GM19463 (cell line): ENCODE measurements at regions not wholly inside any gene's neighbourhood (a gene's known extent, or its start where the extent isn't known, plus 50 kb on each side); places are given as distances from the start of the nearest gene placed in this dataset.
A peak's percentile ranks its signal among the peaks of the same experiment; 100 is the strongest.

Source experiments
- ATAC-seq: cut with Tn5 transposase; IDR thresholded peaks from one replicate; pipeline ENCODE4 v1.9.1; 2021; ENCODE audit warnings: mild to moderate bottlenecking, moderate library complexity; ENCODE audit not compliant: unreplicated experiment

GRCh38 chr1:118364882-118365281 lies 179.9 kb upstream of the SPAG17 start:
- no peak for ATAC-seq

DNA sequence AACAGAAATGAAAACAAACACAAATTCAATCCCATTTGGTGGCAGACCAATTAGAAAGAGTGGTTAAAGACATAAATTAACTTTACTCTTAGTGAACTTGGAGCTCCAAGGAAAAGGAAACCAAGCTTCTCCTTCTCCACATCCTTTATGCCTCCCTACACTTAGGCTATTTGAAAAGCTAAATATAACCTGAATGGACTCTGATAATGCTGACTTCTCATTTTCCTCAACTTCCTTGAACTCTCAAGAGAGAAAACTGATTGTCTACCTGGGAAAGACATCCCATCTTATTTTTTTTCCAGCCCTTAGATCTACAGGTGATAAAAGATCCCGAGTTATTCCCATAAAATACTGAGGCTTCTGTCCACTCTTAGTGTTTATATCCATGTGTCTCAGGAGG lies 178.4 kb upstream of the SPAG17 start:
- no peak for ATAC-seq

DNA sequence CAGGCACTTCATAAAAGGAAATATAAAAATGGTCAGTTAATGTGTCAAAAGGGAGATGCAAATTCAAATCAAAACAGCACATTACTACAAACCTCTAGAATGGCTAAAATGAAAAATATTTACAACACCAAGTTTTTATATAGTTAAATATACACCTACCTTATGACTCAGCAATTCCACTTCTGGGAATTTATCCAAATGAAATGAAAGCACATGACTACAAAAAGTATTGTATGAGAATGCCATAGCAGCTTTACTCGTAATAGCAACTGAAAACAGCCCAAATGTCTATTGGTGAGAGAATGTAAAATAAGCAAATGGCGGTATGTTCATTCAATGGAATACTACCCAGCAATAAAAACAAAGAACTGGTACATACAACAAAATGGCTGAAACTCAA lies 175.8 kb upstream of the SPAG17 start:
- ATAC-seq = no peak

- ATAC-seq = no peak
These were observed 161.9 kb upstream of the SPAG17 start for GRCh38 chr1:118346936-118347335.

GRCh38 chr1:118340928-118341910 lies 156.2 kb upstream of the SPAG17 start:
- ATAC-seq = no peak

- no peak for ATAC-seq
These were observed 154.5 kb upstream of the SPAG17 start for GRCh38 chr1:118339400-118340124.

DNA sequence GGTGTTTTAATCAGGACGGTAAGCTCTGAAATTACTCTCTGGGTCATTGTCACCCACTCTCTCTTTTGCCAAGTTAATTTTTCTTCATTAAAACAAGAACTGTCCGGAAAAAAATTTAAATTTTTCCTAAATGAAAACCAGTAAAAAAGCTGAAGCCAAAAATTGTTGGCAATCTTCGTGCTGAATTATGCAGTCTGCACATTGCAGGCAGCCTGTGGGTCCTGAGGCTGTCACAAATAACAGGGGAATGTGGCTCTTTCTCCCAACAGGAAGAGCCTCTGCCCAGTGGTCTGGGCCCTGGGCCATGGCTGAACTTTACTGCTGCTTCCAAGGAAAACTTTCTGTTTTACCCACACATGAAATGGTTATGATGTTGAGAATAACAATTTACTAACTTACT lies 153.9 kb upstream of the SPAG17 start:
- ATAC-seq = no peak

DNA sequence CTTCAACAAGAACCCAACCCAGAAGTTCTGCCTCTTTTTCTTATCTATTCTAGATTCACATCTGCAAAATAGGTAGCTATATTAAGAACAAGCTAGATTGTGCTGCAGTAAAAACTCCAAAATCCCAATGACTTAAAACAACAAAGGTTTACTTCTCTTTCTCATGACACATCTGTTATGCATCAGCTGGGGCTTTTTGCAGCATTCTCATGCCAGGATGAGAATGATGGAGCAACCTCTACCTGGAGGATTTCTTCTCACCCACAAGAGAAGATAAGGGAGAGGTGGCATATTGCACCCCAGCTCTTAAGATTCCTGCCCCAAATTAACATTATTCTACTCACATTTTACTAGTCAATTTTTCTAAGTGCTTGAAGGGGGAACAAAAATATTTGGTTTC lies 152.3 kb upstream of the SPAG17 start:
- ATAC-seq = no peak

DNA sequence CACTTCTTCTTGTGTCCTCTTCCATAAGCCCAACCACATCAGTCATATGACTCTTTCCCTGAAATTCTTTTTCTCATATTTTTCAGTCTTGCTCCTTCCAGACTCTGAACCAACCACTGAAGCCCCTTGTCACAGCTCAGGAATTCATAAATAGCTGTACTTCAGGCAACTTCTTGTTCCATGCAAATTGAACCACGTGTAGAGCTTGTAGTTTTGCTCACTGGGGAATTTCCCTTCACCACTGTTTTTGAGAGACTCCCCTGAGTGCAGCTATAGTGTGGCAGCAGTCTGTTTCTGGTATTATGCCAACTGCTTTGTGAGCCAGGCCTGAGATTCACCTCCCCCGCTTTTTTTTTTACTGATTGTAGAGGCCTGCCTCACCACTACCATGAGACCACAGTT lies 150.3 kb upstream of the SPAG17 start:
- peak; percentile 96 for ATAC-seq

DNA sequence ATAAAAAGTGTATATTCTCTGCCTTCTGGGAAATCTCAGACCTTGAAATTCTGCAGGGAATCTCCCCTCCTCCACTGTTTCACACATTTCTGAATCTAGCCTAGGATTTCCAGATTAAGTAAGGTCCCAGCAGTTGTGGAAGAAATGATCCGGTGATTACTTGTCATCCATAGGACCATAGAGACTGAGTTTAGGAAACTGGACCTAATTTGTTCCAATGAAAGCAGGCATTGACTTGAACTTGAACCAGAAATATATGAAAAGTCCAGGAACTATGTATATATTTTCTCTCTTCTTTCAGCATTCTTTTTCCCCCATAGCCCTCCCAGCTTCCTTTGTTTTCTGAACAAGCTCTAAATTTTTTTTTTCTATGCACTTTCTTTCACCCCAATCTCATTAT lies 149.5 kb upstream of the SPAG17 start:
- ATAC-seq = no peak

GRCh38 chr1:118333601-118334210 lies 148.7 kb upstream of the SPAG17 start:
- ATAC-seq = no peak

DNA sequence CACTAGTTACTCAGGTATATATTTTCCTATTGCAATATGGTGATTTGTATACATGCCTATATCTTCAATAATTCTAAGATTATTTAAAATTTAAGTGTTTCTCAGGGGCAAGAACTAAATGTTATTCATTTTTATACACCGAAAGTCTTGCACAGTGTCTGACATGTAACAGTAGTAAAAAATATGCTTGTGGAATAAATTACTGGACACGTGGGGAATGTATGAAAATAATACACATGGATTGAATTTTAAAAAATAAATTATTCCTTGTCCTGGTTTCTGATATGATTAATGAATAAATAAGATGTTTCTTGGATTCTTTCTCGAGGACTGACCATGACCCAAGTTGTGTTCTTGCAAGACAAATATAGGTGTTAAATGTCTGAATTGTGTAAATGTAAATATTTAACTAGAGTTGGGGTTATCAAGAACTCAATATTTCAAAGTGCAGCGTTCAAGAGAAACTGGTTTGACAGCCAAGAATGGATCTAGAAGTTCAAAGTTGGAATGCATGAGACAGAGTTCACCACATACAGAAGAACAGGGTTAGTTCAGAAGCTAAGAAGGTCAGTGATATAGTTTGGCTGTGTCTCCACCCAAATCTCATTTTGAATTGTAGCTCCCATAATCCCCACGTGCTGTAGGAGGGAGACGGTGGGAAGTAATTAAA lies 142.1 kb upstream of the SPAG17 start:
- no peak for ATAC-seq

- ATAC-seq = no peak
These were observed 140.7 kb upstream of the SPAG17 start for GRCh38 chr1:118325550-118326225.

DNA sequence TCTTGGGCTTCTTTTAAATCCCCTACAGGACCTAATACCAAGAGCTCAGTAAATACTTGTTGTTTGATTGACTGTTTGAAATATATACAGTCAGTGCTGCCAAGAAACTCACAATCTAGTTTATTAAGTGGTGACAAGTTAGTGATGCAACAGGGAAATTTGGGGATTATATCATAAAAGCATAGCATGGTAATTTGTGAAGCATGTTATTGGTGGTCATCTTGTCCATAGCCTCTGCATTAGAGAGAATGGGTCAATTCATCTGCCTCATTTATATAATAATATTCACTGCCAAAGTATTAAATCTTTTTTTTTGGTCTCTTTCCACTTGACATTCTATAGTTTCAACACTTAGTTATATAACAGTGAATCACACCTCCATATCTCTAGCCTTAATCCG lies 138.2 kb upstream of the SPAG17 start:
- ATAC-seq = no peak

DNA sequence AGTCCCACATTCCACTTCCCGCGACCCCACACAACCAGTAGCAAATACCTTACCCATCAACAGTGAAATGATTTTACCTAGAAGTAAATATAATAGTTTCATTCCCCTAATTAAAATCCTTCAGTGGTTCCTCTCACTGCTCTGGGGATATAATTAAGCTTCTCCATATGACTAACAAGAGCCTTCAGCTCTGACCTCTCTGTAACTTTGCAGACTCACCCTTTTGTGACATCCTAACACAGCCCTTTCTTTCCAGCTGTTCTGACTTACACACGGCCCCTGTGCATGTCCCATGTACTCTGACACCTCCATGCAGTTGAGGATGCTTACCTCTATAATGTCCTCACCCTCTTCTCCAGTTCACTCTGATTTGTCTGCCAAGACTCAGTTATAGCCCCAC lies 137.3 kb upstream of the SPAG17 start:
- ATAC-seq = no peak

GRCh38 chr1:118321840-118322239 lies 136.8 kb upstream of the SPAG17 start:
- ATAC-seq = no peak

- no peak for ATAC-seq
These were observed 133.0 kb upstream of the SPAG17 start for GRCh38 chr1:118317842-118318614.

DNA sequence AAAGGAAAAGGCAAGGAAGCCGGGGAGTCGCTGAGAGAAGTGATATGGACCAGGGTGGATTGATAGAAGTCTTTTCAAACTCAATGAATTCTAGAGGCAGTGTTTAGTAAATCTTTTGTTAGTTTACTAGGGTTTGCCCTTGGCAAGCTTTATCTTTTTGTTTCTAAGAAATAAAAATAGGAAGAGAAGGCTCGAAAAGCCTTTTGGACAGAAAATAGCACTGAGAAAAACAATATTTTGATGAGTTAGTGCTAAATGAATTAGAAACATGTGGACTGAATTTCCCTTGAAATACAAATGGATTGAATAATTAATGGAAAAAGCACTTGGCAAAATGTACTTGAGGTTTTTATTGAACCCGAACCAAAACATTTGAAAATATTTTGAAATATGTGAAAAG lies 121.8 kb upstream of the SPAG17 start:
- ATAC-seq = no peak

GRCh38 chr1:118304722-118305359 lies 119.8 kb upstream of the SPAG17 start:
- ATAC-seq = no peak
